ENCODE measurements at regions not wholly inside any gene's neighbourhood (a gene's known extent, or its start where the extent isn't known, plus 50 kb on each side); places are given as distances from the start of the nearest gene placed in this dataset.

- no CpG with 5 or more reads among the region's 2 CpGs for WGBS (ENCODE audit: insufficient coverage)
- Histone ChIP-seq H3K4me3 (ENCODE audit: low read depth, low read length) (no peak overlapping the region), H3K27ac (ENCODE audit: low read depth, low read length) (no peak overlapping the region), H3K4me1 (ENCODE audit: control insufficient read depth, insufficient read depth, low read length) (no peaks in the 10 kb centered on the region), H3K9me3 (ENCODE audit: control insufficient read depth, insufficient read depth, low read length) (peaks cover 4% of the 10 kb centered on the region), H3K27me3 (ENCODE audit: control insufficient read depth, insufficient read depth, low read length) (no peaks in the 10 kb centered on the region), H3K36me3 (ENCODE audit: control insufficient read depth, insufficient read depth, low read length) (no peaks in the 10 kb centered on the region)
- peak in 1 of 6 donors; percentile 22 for DNase-seq (ENCODE audit: low read depth in 4 of 6, low spot score in 6 of 6)
Measured at GRCh38 chr4:156313497-156313896, 359.8 kb upstream of the CTSO start.

DNA sequence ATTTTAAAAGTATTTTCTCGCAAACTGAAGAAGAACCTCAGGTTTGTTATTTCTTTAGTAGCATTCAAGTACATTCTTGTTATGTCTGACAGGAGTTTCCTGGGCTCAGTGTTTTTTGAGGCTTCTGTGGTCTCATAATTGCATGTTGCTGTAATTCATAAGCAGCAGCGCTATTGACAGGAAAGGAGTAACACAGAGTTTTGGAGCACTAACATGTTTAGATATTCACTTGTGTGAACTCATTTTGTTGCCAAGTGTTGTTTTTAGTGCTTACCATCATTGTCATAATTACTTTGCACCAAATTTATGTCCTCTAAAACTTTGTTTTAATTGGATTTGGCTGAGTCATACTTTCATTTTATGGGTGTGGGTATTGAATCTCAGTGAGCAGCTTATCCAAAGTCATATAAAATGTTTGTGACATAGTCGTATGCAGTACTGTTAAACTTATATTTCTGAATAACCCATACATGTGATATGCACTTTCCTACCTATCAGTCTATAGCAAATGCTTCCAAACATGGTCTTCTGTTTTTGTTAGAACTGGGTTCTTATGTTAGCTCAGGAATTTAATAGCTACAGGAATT lies 358.7 kb upstream of the CTSO start:
- WGBS (ENCODE audit: insufficient coverage) = 60% methylated on average over 1 of the region's 3 CpGs
- H3K27me3 ChIP-seq (ENCODE audit: control insufficient read depth, insufficient read depth, low read length) = no peaks in the 10 kb centered on the region
- no peaks in the 10 kb centered on the region for H3K4me1 ChIP-seq (ENCODE audit: control insufficient read depth, insufficient read depth, low read length)
- no peak overlapping the region for H3K27ac ChIP-seq (ENCODE audit: low read depth, low read length)
- peaks cover 2% of the 10 kb centered on the region for H3K9me3 ChIP-seq (ENCODE audit: control insufficient read depth, insufficient read depth, low read length)
- DNase-seq (ENCODE audit: low read depth in 4 of 6, low spot score in 6 of 6) = no peak
- H3K36me3 ChIP-seq (ENCODE audit: control insufficient read depth, insufficient read depth, low read length) = no peaks in the 10 kb centered on the region
- no peak overlapping the region for H3K4me3 ChIP-seq (ENCODE audit: low read depth, low read length)

GRCh38 chr4:156309031-156309430 lies 355.4 kb upstream of the CTSO start:
- H3K9me3 ChIP-seq (ENCODE audit: control insufficient read depth, insufficient read depth, low read length) = no peaks in the 10 kb centered on the region
- no peak overlapping the region for H3K27ac ChIP-seq (ENCODE audit: low read depth, low read length)
- DNase-seq (ENCODE audit: low read depth in 4 of 6, low spot score in 6 of 6) = no peak
- H3K27me3 ChIP-seq (ENCODE audit: control insufficient read depth, insufficient read depth, low read length) = no peaks in the 10 kb centered on the region
- H3K36me3 ChIP-seq (ENCODE audit: control insufficient read depth, insufficient read depth, low read length) = no peaks in the 10 kb centered on the region
- H3K4me1 ChIP-seq (ENCODE audit: control insufficient read depth, insufficient read depth, low read length) = no peaks in the 10 kb centered on the region
- no peak overlapping the region for H3K4me3 ChIP-seq (ENCODE audit: low read depth, low read length)

DNA sequence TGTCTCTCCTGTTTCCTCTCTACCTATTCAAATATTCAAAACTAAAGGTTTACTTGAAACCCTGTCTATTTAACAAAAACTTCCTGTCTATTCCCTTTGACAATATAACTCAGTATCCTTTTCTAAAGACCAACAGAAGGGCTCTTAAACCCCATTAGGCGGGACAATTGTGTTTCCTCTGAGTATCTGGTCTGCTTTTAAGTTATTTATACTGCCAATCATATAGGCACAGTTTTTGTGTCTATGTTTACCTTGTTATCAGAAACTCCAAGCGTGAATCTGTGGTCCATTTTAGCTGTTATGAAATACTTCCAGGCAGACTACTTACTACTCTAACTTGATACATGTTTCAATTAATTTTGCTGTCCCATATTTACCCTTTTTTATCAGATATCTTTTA lies 350.0 kb upstream of the CTSO start:
- Histone ChIP-seq H3K36me3 (ENCODE audit: control insufficient read depth, insufficient read depth, low read length) (no peaks in the 10 kb centered on the region), H3K4me1 (ENCODE audit: control insufficient read depth, insufficient read depth, low read length) (no peaks in the 10 kb centered on the region), H3K4me3 (ENCODE audit: low read depth, low read length) (no peak overlapping the region), H3K27ac (ENCODE audit: low read depth, low read length) (no peak overlapping the region), H3K27me3 (ENCODE audit: control insufficient read depth, insufficient read depth, low read length) (no peaks in the 10 kb centered on the region), H3K9me3 (ENCODE audit: control insufficient read depth, insufficient read depth, low read length) (no peaks in the 10 kb centered on the region)
- 100% methylated on average over 1 of the region's 2 CpGs for WGBS (ENCODE audit: insufficient coverage)
- DNase-seq (ENCODE audit: low read depth in 4 of 6, low spot score in 6 of 6) = no peak

- no peaks in the 10 kb centered on the region for H3K9me3 ChIP-seq (ENCODE audit: control insufficient read depth, insufficient read depth, low read length)
- H3K4me3 ChIP-seq (ENCODE audit: low read depth, low read length) = no peak overlapping the region
- H3K4me1 ChIP-seq (ENCODE audit: control insufficient read depth, insufficient read depth, low read length) = no peaks in the 10 kb centered on the region
- H3K27me3 ChIP-seq (ENCODE audit: control insufficient read depth, insufficient read depth, low read length) = no peaks in the 10 kb centered on the region
- peak; percentile 49 to 92 (median 66) for DNase-seq (ENCODE audit: low read depth in 4 of 6, low spot score in 6 of 6)
- no peak overlapping the region for H3K27ac ChIP-seq (ENCODE audit: low read depth, low read length)
- no peaks in the 10 kb centered on the region for H3K36me3 ChIP-seq (ENCODE audit: control insufficient read depth, insufficient read depth, low read length)
Measured at GRCh38 chr4:156298230-156298629, 344.6 kb upstream of the CTSO start.

- no CpG with 5 or more reads among the region's 1 CpG for WGBS (ENCODE audit: insufficient coverage)
Measured at GRCh38 chr4:156295676-156296195, 342.1 kb upstream of the CTSO start.

GRCh38 chr4:156294577-156294976 lies 340.9 kb upstream of the CTSO start:
- Histone ChIP-seq H3K9me3 (ENCODE audit: control insufficient read depth, insufficient read depth, low read length) (no peaks in the 10 kb centered on the region), H3K27me3 (ENCODE audit: control insufficient read depth, insufficient read depth, low read length) (no peaks in the 10 kb centered on the region), H3K36me3 (ENCODE audit: control insufficient read depth, insufficient read depth, low read length) (no peaks in the 10 kb centered on the region), H3K4me1 (ENCODE audit: control insufficient read depth, insufficient read depth, low read length) (no peaks in the 10 kb centered on the region), H3K27ac (ENCODE audit: low read depth, low read length) (no peak overlapping the region), H3K4me3 (ENCODE audit: low read depth, low read length) (no peak overlapping the region)
- 61% methylated on average over 2 of the region's 2 CpGs for WGBS (ENCODE audit: insufficient coverage)
- peak in 2 of 6 donors; percentile 48 to 64 for DNase-seq (ENCODE audit: low read depth in 4 of 6, low spot score in 6 of 6)

More at GRCh38 chr4:156295676-156296195, 342.1 kb upstream of the CTSO start:
- no peaks in the 10 kb centered on the region for H3K36me3 ChIP-seq (ENCODE audit: control insufficient read depth, insufficient read depth, low read length)
- no peaks in the 10 kb centered on the region for H3K27me3 ChIP-seq (ENCODE audit: control insufficient read depth, insufficient read depth, low read length)
- no peak overlapping the region for H3K27ac ChIP-seq (ENCODE audit: low read depth, low read length)
- DNase-seq (ENCODE audit: low read depth in 4 of 6, low spot score in 6 of 6) = no peak
- no peaks in the 10 kb centered on the region for H3K4me1 ChIP-seq (ENCODE audit: control insufficient read depth, insufficient read depth, low read length)
- H3K4me3 ChIP-seq (ENCODE audit: low read depth, low read length) = no peak overlapping the region
- H3K9me3 ChIP-seq (ENCODE audit: control insufficient read depth, insufficient read depth, low read length) = no peaks in the 10 kb centered on the region

DNA sequence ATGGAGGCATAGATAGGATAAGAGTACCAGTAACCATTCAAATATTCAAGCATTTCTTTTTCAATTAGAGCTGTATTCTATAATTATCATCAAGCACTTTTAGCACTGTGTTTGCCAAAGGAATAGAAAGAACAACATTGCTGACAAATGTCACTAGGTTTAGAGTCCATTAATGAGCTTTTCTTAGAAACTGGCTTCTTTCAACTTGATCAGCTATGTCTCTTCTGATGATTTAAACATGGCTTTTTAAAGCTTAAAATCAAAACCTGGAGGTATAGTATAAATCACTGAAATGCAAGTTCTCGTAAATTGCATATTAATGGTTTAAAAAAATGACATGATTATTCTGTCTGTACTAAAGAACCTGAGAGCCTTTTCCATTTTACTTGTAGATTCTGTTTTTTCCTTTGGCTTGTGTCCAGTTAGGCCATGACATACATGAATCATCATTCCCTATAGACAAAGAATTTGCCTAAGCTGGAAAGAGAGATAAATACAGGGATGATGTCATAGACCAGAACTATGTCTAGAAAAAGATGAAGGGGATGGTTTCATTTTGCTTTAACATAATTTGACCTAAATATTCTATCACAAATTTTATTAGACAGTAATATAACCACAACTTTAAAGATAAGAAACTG lies 340.1 kb upstream of the CTSO start:
- Histone ChIP-seq H3K9me3 (ENCODE audit: control insufficient read depth, insufficient read depth, low read length) (no peaks in the 10 kb centered on the region), H3K4me3 (ENCODE audit: low read depth, low read length) (no peak overlapping the region), H3K27me3 (ENCODE audit: control insufficient read depth, insufficient read depth, low read length) (no peaks in the 10 kb centered on the region), H3K27ac (ENCODE audit: low read depth, low read length) (no peak overlapping the region), H3K4me1 (ENCODE audit: control insufficient read depth, insufficient read depth, low read length) (no peaks in the 10 kb centered on the region), H3K36me3 (ENCODE audit: control insufficient read depth, insufficient read depth, low read length) (no peaks in the 10 kb centered on the region)
- DNase-seq (ENCODE audit: low read depth in 4 of 6, low spot score in 6 of 6) = peak in 2 of 6 donors; percentile 9 to 25
- WGBS (ENCODE audit: insufficient coverage) = no CpG with 5 or more reads among the region's 1 CpG

GRCh38 chr4:156291317-156291716 lies 337.7 kb upstream of the CTSO start:
- no CpG with 5 or more reads among the region's 1 CpG for WGBS (ENCODE audit: insufficient coverage)
- Histone ChIP-seq H3K27me3 (ENCODE audit: control insufficient read depth, insufficient read depth, low read length) (no peaks in the 10 kb centered on the region), H3K4me3 (ENCODE audit: low read depth, low read length) (no peak overlapping the region), H3K36me3 (ENCODE audit: control insufficient read depth, insufficient read depth, low read length) (no peaks in the 10 kb centered on the region), H3K4me1 (ENCODE audit: control insufficient read depth, insufficient read depth, low read length) (no peaks in the 10 kb centered on the region), H3K27ac (ENCODE audit: low read depth, low read length) (no peak overlapping the region), H3K9me3 (ENCODE audit: control insufficient read depth, insufficient read depth, low read length) (no peaks in the 10 kb centered on the region)
- peak in 2 of 6 donors; percentile 10 to 21 for DNase-seq (ENCODE audit: low read depth in 4 of 6, low spot score in 6 of 6)

- DNase-seq (ENCODE audit: low read depth in 4 of 6, low spot score in 6 of 6) = no peak
- H3K4me3 ChIP-seq (ENCODE audit: low read depth, low read length) = no peak overlapping the region
- H3K36me3 ChIP-seq (ENCODE audit: control insufficient read depth, insufficient read depth, low read length) = no peaks in the 10 kb centered on the region
- no CpG with 5 or more reads among the region's 2 CpGs for WGBS (ENCODE audit: insufficient coverage)
- no peak overlapping the region for H3K27ac ChIP-seq (ENCODE audit: low read depth, low read length)
- no peaks in the 10 kb centered on the region for H3K27me3 ChIP-seq (ENCODE audit: control insufficient read depth, insufficient read depth, low read length)
- H3K4me1 ChIP-seq (ENCODE audit: control insufficient read depth, insufficient read depth, low read length) = no peaks in the 10 kb centered on the region
- H3K9me3 ChIP-seq (ENCODE audit: control insufficient read depth, insufficient read depth, low read length) = no peaks in the 10 kb centered on the region
Measured at GRCh38 chr4:156290811-156291210, 337.1 kb upstream of the CTSO start.
